ENCODE measurements at regions not wholly inside any gene's neighbourhood (a gene's known extent, or its start where the extent isn't known, plus 50 kb on each side); places are given as distances from the start of the nearest gene placed in this dataset.

DNA sequence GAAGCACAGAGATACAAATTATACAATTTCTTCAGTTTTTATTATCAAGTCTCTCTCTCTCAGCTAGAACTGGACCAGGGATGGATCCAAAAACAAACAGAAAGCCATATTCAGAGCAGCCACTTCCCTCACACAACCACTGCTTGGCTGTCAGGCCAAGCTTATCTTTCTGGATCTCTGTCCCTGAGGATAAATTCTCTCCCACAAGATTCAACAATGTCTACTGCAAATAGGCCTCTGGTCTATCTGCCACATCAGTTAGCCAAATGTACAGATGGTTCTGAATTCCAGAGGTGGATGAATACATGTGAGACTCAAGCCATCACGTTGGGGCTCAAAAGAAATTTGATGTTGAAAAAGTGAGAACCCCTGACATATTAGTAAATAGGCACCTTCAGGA, 350.9 kb downstream of the LTN1 start:
- TF ChIP-seq, protein P1, sequence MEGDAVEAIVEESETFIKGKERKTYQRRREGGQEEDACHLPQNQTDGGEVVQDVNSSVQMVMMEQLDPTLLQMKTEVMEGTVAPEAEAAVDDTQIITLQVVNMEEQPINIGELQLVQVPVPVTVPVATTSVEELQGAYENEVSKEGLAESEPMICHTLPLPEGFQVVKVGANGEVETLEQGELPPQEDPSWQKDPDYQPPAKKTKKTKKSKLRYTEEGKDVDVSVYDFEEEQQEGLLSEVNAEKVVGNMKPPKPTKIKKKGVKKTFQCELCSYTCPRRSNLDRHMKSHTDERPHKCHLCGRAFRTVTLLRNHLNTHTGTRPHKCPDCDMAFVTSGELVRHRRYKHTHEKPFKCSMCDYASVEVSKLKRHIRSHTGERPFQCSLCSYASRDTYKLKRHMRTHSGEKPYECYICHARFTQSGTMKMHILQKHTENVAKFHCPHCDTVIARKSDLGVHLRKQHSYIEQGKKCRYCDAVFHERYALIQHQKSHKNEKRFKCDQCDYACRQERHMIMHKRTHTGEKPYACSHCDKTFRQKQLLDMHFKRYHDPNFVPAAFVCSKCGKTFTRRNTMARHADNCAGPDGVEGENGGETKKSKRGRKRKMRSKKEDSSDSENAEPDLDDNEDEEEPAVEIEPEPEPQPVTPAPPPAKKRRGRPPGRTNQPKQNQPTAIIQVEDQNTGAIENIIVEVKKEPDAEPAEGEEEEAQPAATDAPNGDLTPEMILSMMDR (IDR thresholded peaks at IDR 0.05), result no peak
- TF ChIP-seq POLR2A (IDR thresholded peaks at IDR 0.05), result no peak

Data from transverse colon (tissue), 3 donors.